ENCODE measurements at regions not wholly inside any gene's neighbourhood (a gene's known extent, or its start where the extent isn't known, plus 50 kb on each side); places are given as distances from the start of the nearest gene placed in this dataset.
"Not testable (repeated sequence)": the region's sequence is repeated elsewhere in the genome, so short reads cannot be mapped to it uniquely, and the experiment has no call there.

- no peak overlapping the region for H3K4me3 ChIP-seq (ENCODE audit: low read length)
- Mint-ChIP-seq H3K9me3 (peaks cover 0 to 13% (median 8%) of the 10 kb centered on the region in 5 donors), H3K4me3 (no peak overlapping the region), H3K27me3 (peaks cover 7 to 26% of the 10 kb centered on the region in 2 donors), H3K27ac (no peak overlapping the region), H3K4me1 (no peaks in the 10 kb centered on the region), H3K36me3 (no peaks in the 10 kb centered on the region)
- no peak for DNase-seq
- no peaks in the 10 kb centered on the region for H3K27me3 ChIP-seq (ENCODE audit: insufficient read depth, low read length, poor library complexity, severe bottlenecking)
- CTCF ChIA-PET = no interaction called here
- no peaks in the 10 kb centered on the region for H3K36me3 ChIP-seq (ENCODE audit: insufficient read depth, low read length)
- H3K27ac ChIP-seq (ENCODE audit: low read depth, low read length) = no peak overlapping the region
- no peaks in the 10 kb centered on the region for H3K9me3 ChIP-seq (ENCODE audit: low read length)
- POLR2A ChIA-PET = no interaction called here
- H3K4me1 ChIP-seq (ENCODE audit: insufficient read depth, low read length) = no peaks in the 10 kb centered on the region
Measured at GRCh38 chr20:48129345-48129942, 344.2 kb upstream of the SULF2 start.

- peaks cover 0 to 10% (median 7%) of the 10 kb centered on the region in 5 donors for H3K9me3 Mint-ChIP-seq
- no peaks in the 10 kb centered on the region for H3K36me3 Mint-ChIP-seq
- no peak for DNase-seq
- Histone ChIP-seq H3K27me3 (ENCODE audit: insufficient read depth, low read length, poor library complexity, severe bottlenecking) (no peaks in the 10 kb centered on the region), H3K27ac (ENCODE audit: low read depth, low read length) (no peak overlapping the region), H3K9me3 (ENCODE audit: low read length) (no peaks in the 10 kb centered on the region), H3K4me1 (ENCODE audit: insufficient read depth, low read length) (no peaks in the 10 kb centered on the region), H3K36me3 (ENCODE audit: insufficient read depth, low read length) (no peaks in the 10 kb centered on the region), H3K4me3 (ENCODE audit: low read length) (no peak overlapping the region)
- ChIA-PET POLR2A (no interaction called here), CTCF (no interaction called here)
- no peak overlapping the region for H3K4me3 Mint-ChIP-seq
- H3K27ac Mint-ChIP-seq = no peak overlapping the region
- peaks cover 7 to 21% of the 10 kb centered on the region in 2 donors for H3K27me3 Mint-ChIP-seq
- no peaks in the 10 kb centered on the region for H3K4me1 Mint-ChIP-seq
Measured at GRCh38 chr20:48128436-48128835, 343.2 kb upstream of the SULF2 start.

GRCh38 chr20:48127964-48128363, 342.7 kb upstream of the SULF2 start:
- H3K9me3 ChIP-seq (ENCODE audit: low read length); H3K9me3 Mint-ChIP-seq; H3K4me3 Mint-ChIP-seq; H3K36me3 Mint-ChIP-seq; POLR2A ChIA-PET; H3K36me3 ChIP-seq (ENCODE audit: insufficient read depth, low read length); DNase-seq; H3K4me1 ChIP-seq (ENCODE audit: insufficient read depth, low read length); H3K27ac ChIP-seq (ENCODE audit: low read depth, low read length); H3K4me1 Mint-ChIP-seq; H3K27ac Mint-ChIP-seq; CTCF ChIA-PET; H3K4me3 ChIP-seq (ENCODE audit: low read length); H3K27me3 ChIP-seq (ENCODE audit: insufficient read depth, low read length, poor library complexity, severe bottlenecking): not testable (repeated sequence)
- peaks cover 4 to 16% of the 10 kb centered on the region in 2 donors for H3K27me3 Mint-ChIP-seq

GRCh38 chr20:48127133-48127532, 341.9 kb upstream of the SULF2 start:
- H3K4me1 Mint-ChIP-seq; H3K36me3 Mint-ChIP-seq; H3K27me3 ChIP-seq (ENCODE audit: insufficient read depth, low read length, poor library complexity, severe bottlenecking); CTCF ChIA-PET; H3K27me3 Mint-ChIP-seq; H3K36me3 ChIP-seq (ENCODE audit: insufficient read depth, low read length); H3K9me3 ChIP-seq (ENCODE audit: low read length); H3K4me3 Mint-ChIP-seq; DNase-seq; H3K27ac ChIP-seq (ENCODE audit: low read depth, low read length); H3K4me3 ChIP-seq (ENCODE audit: low read length); H3K4me1 ChIP-seq (ENCODE audit: insufficient read depth, low read length); POLR2A ChIA-PET; H3K9me3 Mint-ChIP-seq: not testable (repeated sequence)
- peak overlapping the region in 2 of 8 donors; percentile 9 to 26 for H3K27ac Mint-ChIP-seq

GRCh38 chr20:48126227-48126740, 341.0 kb upstream of the SULF2 start:
- Mint-ChIP-seq H3K27me3 (peaks cover 7% of the 10 kb centered on the region in 2 donors), H3K4me3 (no peak overlapping the region), H3K9me3 (no peaks in the 10 kb centered on the region), H3K36me3 (no peaks in the 10 kb centered on the region), H3K4me1 (no peaks in the 10 kb centered on the region), H3K27ac (no peak overlapping the region)
- Histone ChIP-seq H3K27ac (ENCODE audit: low read depth, low read length) (no peak overlapping the region), H3K4me3 (ENCODE audit: low read length) (no peak overlapping the region), H3K9me3 (ENCODE audit: low read length) (no peaks in the 10 kb centered on the region), H3K36me3 (ENCODE audit: insufficient read depth, low read length) (no peaks in the 10 kb centered on the region), H3K27me3 (ENCODE audit: insufficient read depth, low read length, poor library complexity, severe bottlenecking) (no peaks in the 10 kb centered on the region), H3K4me1 (ENCODE audit: insufficient read depth, low read length) (no peaks in the 10 kb centered on the region)
- DNase-seq = no peak
- CTCF ChIA-PET = no interaction called here
- POLR2A ChIA-PET = no interaction called here

- Histone ChIP-seq H3K36me3 (ENCODE audit: insufficient read depth, low read length) (no peaks in the 10 kb centered on the region), H3K9me3 (ENCODE audit: low read length) (no peaks in the 10 kb centered on the region), H3K27ac (ENCODE audit: low read depth, low read length) (no peak overlapping the region), H3K27me3 (ENCODE audit: insufficient read depth, low read length, poor library complexity, severe bottlenecking) (no peaks in the 10 kb centered on the region), H3K4me3 (ENCODE audit: low read length) (no peak overlapping the region), H3K4me1 (ENCODE audit: insufficient read depth, low read length) (no peaks in the 10 kb centered on the region)
- ChIA-PET CTCF (no interaction called here), POLR2A (no interaction called here)
- Mint-ChIP-seq H3K4me3 (no peak overlapping the region), H3K4me1 (no peaks in the 10 kb centered on the region), H3K9me3 (no peaks in the 10 kb centered on the region), H3K36me3 (no peaks in the 10 kb centered on the region), H3K27me3 (peaks cover 7% of the 10 kb centered on the region in 2 donors), H3K27ac (no peak overlapping the region)
- DNase-seq = no peak
Measured at GRCh38 chr20:48124960-48125359, 339.7 kb upstream of the SULF2 start.

- CTCF ChIA-PET = no interaction called here
- H3K27me3 ChIP-seq (ENCODE audit: insufficient read depth, low read length, poor library complexity, severe bottlenecking) = no peaks in the 10 kb centered on the region
- H3K4me1 ChIP-seq (ENCODE audit: insufficient read depth, low read length) = no peaks in the 10 kb centered on the region
- no peak overlapping the region for H3K4me3 ChIP-seq (ENCODE audit: low read length)
- no peak overlapping the region for H3K27ac ChIP-seq (ENCODE audit: low read depth, low read length)
- H3K36me3 Mint-ChIP-seq = no peaks in the 10 kb centered on the region
- no peaks in the 10 kb centered on the region for H3K36me3 ChIP-seq (ENCODE audit: insufficient read depth, low read length)
- H3K27ac Mint-ChIP-seq = no peak overlapping the region
- POLR2A ChIA-PET = no interaction called here
- H3K4me3 Mint-ChIP-seq = no peak overlapping the region
- no peaks in the 10 kb centered on the region for H3K4me1 Mint-ChIP-seq
- no peak for DNase-seq
- H3K9me3 Mint-ChIP-seq = peaks cover 0 to 3% (median 0%) of the 10 kb centered on the region in 5 donors
- H3K27me3 Mint-ChIP-seq = peaks cover 5 to 7% of the 10 kb centered on the region in 2 donors
- no peaks in the 10 kb centered on the region for H3K9me3 ChIP-seq (ENCODE audit: low read length)
Measured at GRCh38 chr20:48124181-48124782, 339.0 kb upstream of the SULF2 start.

GRCh38 chr20:48120120-48120519, 334.8 kb upstream of the SULF2 start:
- H3K36me3 ChIP-seq (ENCODE audit: insufficient read depth, low read length) = no peaks in the 10 kb centered on the region
- ChIA-PET POLR2A (no interaction called here), CTCF (no interaction called here)
- no peaks in the 10 kb centered on the region for H3K9me3 ChIP-seq (ENCODE audit: low read length)
- DNase-seq = no peak
- Mint-ChIP-seq H3K4me1 (no peaks in the 10 kb centered on the region), H3K27me3 (peaks cover 11 to 25% of the 10 kb centered on the region in 2 donors), H3K36me3 (peaks cover 0 to 2% (median 0%) of the 10 kb centered on the region in 3 donors), H3K4me3 (no peak overlapping the region), H3K9me3 (peaks cover 0 to 3% (median 0%) of the 10 kb centered on the region in 5 donors), H3K27ac (no peak overlapping the region)
- no peak overlapping the region for H3K4me3 ChIP-seq (ENCODE audit: low read length)
- H3K4me1 ChIP-seq (ENCODE audit: insufficient read depth, low read length) = no peaks in the 10 kb centered on the region
- no peak overlapping the region for H3K27ac ChIP-seq (ENCODE audit: low read depth, low read length)
- no peaks in the 10 kb centered on the region for H3K27me3 ChIP-seq (ENCODE audit: insufficient read depth, low read length, poor library complexity, severe bottlenecking)
